GM12892 (cell line): ENCODE measurements at regions not wholly inside any gene's neighbourhood (a gene's known extent, or its start where the extent isn't known, plus 50 kb on each side); places are given as distances from the start of the nearest gene placed in this dataset.

ENCODE experiments used
- POLR2A ChIP-seq: IDR thresholded peaks from 2 replicates; pipeline ENCODE4 v1.6.1; 2011; ENCODE audit warnings: low read depth, low read length, control low read depth
- POLR2AphosphoS5 ChIP-seq: IDR thresholded peaks from 2 replicates; pipeline ENCODE4 v1.6.1; 2011; ENCODE audit warnings: low read depth, low read length, control low read depth
- TAF1 ChIP-seq: IDR thresholded peaks from 2 replicates; pipeline ENCODE4 v1.6.1; 2011; ENCODE audit warnings: low read depth, mild to moderate bottlenecking, control low read depth, low read length, borderline replicate concordance

GRCh38 chr16:85172455-85173145 lies 60.3 kb upstream of the CIBAR2 start:
- no peak for TF ChIP-seq POLR2A
- TF ChIP-seq TAF1: no peak
- TF ChIP-seq POLR2AphosphoS5: no peak
